ENCODE measurements at regions not wholly inside any gene's neighbourhood (a gene's known extent, or its start where the extent isn't known, plus 50 kb on each side); places are given as distances from the start of the nearest gene placed in this dataset.

- DNase-seq (ENCODE audit: low read depth), result no peak
Observed at GRCh38 chr15:94535298-94536048, 304.1 kb downstream of the MCTP2 start.

- DNase-seq (ENCODE audit: low read depth), result no peak
Observed at GRCh38 chr15:94536549-94536948, 305.2 kb downstream of the MCTP2 start.

GRCh38 chr15:94538280-94538679 lies 306.9 kb downstream of the MCTP2 start:
- no peak for DNase-seq (ENCODE audit: low read depth)

GRCh38 chr15:94542391-94542790 lies 311.0 kb downstream of the MCTP2 start:
- DNase-seq (ENCODE audit: low read depth), result no peak

GRCh38 chr15:94546808-94547207 lies 315.4 kb downstream of the MCTP2 start:
- no peak for DNase-seq (ENCODE audit: low read depth)

- DNase-seq (ENCODE audit: low read depth), result no peak
Observed at GRCh38 chr15:94547711-94548110, 316.4 kb downstream of the MCTP2 start.

- no peak for DNase-seq (ENCODE audit: low read depth)
Observed at GRCh38 chr15:94555841-94556519, 324.6 kb downstream of the MCTP2 start.

- DNase-seq (ENCODE audit: low read depth), result no peak
Observed at GRCh38 chr15:94561036-94561689, 329.8 kb downstream of the MCTP2 start.

- no peak for DNase-seq (ENCODE audit: low read depth)
Observed at GRCh38 chr15:94563456-94563855, 332.1 kb downstream of the MCTP2 start.

- no peak for DNase-seq (ENCODE audit: low read depth)
Observed at GRCh38 chr15:94576889-94577533, 345.6 kb downstream of the MCTP2 start.

- no peak for DNase-seq (ENCODE audit: low read depth)
Observed at GRCh38 chr15:94579286-94579685, 347.9 kb downstream of the MCTP2 start.

GRCh38 chr15:94580211-94580885 lies 349.0 kb downstream of the MCTP2 start:
- DNase-seq (ENCODE audit: low read depth), result no peak

- no peak for DNase-seq (ENCODE audit: low read depth)
Observed at GRCh38 chr15:94582368-94582767, 351.0 kb downstream of the MCTP2 start.

GRCh38 chr15:94584833-94585244 lies 353.5 kb downstream of the MCTP2 start:
- peak; percentile 22 for DNase-seq (ENCODE audit: low read depth)

- DNase-seq (ENCODE audit: low read depth), result no peak
Observed at GRCh38 chr15:94586099-94586498, 354.7 kb downstream of the MCTP2 start.

- no peak for DNase-seq (ENCODE audit: low read depth)
Observed at GRCh38 chr15:94587113-94587512, 355.8 kb downstream of the MCTP2 start.

GRCh38 chr15:94588993-94589392 lies 357.6 kb downstream of the MCTP2 start:
- DNase-seq (ENCODE audit: low read depth), result no peak

- no peak for DNase-seq (ENCODE audit: low read depth)
Observed at GRCh38 chr15:94592495-94592894, 361.1 kb downstream of the MCTP2 start.

GRCh38 chr15:94596707-94597106 lies 365.3 kb downstream of the MCTP2 start:
- no peak for DNase-seq (ENCODE audit: low read depth)

- DNase-seq (ENCODE audit: low read depth), result no peak
Observed at GRCh38 chr15:94600505-94600904, 369.1 kb downstream of the MCTP2 start.

GRCh38 chr15:94602754-94603470 lies 371.6 kb downstream of the MCTP2 start:
- DNase-seq (ENCODE audit: low read depth), result no peak

All from stimulated activated CD8-positive, alpha-beta memory T cell treated with anti-CD3 and anti-CD28 coated beads, Interleukin-7, amount 100 ng/mL, for 24 hours (primary cell).